Endometrial microvascular endothelial cells (primary cell): ENCODE measurements at regions not wholly inside any gene's neighbourhood (a gene's known extent, or its start where the extent isn't known, plus 50 kb on each side); places are given as distances from the start of the nearest gene placed in this dataset.

Experiments
- in situ Hi-C: cut with HindIII; loops from 2 replicates; pipeline ENCODE4 v1.10.0; 2017; ENCODE audit warnings: low sequenced_read_pairs, low pct_unique_long_range_greater_than_20kb; ENCODE audit errors: inconsistent ontology term

DNA sequence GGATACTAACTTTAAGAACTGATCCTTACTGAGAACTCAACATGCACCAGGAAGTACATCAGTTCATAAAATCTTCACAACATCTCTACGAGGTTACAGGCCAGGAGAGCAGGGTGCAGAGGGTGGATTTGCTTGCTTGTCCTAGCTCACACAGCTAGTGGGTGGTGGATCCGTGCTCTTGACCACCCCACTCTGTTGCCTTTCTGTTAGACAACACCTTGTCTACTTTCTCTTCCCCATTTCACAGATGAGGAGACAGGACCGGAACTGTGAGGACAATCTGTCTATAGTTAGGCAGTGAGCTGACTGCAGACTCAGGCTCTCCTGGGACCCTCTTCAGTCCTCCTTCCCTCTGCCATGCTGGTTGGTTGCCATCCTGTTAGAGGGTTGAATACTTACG is 221.7 kb upstream of the TLE3 start:
- in situ Hi-C loops = no loop called here

DNA sequence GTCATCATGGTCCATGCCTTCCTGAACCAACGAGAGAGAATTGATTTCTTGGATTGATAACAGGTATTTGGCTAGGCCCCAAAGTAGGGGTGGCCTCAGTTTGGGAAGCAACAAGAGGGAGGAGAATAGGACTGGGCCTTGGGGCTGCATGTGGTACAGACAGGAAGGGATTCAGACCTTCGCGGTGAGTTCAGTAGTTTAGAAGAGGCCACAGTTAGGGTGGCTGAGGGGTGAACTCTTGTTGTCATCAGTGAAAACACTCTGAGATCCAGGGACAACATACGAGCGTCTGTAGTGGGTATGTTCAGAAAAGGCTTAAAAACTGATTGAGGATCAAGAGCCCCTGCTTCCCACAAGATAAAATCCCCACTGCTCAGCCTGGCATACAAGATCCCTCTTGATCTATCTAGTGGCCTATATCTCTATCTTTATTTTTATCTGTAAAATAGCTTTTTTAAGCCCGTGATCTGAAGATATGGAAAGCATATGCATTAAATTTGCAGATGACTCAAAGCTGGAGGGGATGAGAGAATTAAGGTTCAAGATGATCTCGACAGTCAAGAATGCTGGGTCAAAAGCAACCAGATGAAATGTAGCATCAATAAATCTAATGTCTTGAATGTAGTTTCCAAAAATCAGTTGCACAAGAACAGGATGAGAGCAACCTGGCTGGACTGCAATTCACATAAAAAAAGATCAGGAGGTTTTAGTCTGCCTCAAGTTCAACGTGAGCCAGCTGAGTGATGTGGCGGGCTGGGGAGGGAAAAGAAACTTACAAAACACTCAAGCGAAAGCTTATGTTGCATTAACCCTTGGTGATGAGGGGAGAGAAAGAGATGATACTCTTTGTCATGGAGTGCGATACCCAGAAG is 221.1 kb upstream of the TLE3 start:
- in situ Hi-C loops = no loop called here

DNA sequence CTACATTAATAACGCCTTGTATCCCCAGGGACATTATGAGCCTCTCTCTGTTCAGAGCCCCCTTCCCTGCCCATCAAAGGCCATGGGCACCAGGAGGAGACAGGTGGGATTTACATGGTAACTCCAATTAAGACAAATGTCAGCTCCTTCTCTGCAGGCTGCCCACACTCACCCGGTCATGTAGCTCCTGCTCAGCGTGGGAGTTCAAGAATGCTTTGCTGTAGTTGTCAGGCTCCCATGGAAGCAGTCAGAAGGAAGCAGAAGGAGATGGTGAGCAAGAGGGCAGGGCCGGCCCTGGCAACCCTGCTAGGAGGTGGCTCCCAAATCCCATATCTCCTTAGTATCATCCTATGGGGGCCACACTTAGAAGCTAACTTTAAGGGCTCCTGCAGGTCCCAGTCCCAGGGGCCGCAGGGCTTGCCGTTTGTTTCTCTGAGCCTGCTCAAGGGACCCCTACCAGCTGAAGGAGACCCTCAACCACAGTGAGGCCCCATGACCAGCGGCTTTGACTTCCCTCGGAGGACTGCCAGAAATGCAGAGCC is 218.4 kb upstream of the TLE3 start:
- in situ Hi-C loops = no loop called here

DNA sequence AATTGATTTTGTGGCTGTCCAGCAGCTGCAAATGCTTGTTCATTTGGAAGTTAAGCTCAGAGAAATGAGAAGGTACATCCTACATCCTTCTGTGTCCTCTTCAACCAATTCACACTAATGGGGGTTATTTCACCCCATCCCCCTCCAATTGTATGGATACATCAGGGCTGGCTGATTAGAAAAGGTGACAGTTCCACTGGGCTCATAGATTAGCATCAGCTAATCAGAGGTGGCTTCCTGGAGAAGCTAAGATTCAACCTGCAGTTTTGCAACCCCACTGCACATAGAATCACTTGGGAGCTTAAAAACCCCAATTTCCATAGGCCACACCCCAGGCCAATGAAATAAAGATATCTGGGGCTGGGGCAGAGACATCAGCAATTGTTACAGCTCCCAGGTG is 217.7 kb upstream of the TLE3 start:
- in situ Hi-C loops = no loop called here

DNA sequence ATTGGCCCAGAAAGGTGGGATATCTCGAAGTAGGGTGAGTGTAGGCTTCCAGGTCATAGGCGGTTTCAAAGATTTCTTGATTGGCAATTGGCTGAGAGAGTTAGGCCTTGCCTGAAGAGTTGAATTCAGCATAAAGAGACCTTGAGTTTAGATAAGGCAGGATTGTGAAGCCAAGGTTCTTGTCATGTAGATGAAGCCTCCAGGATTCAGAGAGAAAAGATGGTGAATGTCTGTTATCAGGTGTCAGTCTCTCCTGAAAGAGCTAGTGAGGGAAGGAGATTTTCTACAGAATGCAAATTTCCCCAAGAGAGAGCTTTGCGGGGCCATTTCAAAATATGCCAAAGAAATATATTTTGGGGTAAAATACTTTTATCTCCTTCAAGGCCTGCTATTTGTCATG is 217.0 kb upstream of the TLE3 start:
- in situ Hi-C loops = no loop called here

DNA sequence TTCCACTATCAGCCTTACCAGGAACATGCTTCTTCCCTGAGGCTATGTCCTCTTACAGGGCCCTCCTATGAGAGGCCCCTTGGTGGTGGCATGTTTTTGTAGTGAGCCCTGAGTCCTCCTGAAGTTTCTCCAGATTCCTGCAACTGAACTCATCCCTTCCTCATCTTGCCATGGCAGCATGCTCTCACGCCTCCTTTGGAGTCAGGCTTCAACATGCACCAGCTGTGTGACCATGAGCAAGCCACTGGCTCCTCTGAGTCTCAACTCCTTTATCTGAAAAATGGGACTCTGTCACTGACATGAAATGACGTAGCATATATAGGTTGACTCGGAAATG is 216.3 kb upstream of the TLE3 start:
- in situ Hi-C loops = no loop called here

DNA sequence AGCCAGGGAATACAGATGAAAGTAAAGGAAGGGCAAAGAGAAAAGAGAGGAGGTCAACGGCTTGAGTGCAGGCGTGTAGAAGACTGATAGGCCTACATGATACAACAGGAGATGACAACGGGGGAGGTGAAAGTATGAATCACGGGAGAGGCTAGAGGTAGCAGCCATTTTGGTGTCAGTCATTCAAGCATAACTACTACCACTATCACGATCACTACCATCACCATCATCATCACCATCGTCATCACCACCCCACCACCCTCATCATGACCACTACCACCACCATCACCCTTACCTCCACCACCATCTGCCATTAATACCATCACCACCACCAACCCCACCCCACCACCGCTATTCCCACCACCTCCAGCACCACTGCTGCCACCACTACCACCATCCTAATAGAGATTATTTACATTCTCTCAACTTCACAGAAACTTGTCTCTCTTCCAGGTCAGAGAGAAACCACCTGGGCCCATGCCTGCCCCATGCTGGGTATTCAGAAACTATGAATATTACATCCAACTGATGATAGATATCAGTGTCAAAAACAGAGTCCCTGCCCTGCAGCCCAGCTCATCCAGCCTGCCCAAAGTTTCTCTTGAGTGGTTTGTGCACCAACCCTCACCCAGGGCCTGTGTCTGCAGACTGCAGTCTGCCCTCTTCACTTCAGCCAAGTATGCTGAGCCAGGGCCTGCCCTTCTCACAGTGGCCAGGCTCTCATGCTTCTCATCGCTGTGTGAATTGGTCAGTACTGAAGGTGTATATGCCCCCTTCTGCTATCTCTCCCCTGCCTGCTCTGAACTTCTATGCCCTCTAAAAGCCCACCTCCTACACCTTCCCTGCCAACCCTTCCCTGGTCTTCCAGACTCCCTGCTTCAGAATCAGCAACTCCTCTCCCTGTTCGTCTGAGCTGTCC is 215.6 kb upstream of the TLE3 start:
- in situ Hi-C loops = no loop called here

DNA sequence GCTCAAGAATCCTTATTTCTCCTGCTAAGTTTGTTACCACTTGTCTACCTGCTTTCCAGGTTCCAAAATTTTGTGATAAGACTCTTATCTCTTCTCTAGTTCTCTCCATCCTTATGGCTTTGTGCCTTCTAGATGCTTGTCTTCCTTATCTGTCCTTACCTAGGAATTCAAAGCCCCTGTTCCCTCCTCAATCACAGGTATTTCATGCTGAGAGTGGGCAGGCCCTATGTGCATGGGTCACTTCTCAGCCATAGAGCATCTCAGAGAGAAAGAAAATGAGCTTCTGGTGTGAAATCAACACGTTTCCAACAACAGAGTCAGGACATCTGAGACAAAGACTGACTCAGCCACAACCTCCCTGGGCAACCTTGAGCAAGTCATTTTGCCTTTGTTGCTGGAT is 214.1 kb upstream of the TLE3 start:
- in situ Hi-C loops = no loop called here

DNA sequence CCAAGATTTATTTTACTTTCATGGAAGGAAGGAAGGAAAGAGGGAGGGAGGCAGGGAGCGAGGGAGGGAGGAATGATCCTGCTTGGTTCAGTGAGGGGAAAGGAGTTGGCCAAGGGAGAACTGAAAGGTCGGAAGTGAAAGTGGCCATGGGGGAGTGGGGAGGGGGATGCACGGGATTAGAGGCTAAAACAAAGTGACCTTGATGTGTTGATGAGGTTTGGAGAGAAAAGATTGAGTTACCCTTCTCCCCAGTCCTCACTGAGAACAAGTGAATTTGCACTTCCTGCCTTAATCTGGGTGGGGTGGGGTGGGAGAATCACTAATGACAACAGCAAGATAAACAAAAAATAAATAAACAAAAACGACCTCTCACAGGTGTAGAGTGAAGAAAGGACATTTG is 212.0 kb upstream of the TLE3 start:
- in situ Hi-C loops = no loop called here

DNA sequence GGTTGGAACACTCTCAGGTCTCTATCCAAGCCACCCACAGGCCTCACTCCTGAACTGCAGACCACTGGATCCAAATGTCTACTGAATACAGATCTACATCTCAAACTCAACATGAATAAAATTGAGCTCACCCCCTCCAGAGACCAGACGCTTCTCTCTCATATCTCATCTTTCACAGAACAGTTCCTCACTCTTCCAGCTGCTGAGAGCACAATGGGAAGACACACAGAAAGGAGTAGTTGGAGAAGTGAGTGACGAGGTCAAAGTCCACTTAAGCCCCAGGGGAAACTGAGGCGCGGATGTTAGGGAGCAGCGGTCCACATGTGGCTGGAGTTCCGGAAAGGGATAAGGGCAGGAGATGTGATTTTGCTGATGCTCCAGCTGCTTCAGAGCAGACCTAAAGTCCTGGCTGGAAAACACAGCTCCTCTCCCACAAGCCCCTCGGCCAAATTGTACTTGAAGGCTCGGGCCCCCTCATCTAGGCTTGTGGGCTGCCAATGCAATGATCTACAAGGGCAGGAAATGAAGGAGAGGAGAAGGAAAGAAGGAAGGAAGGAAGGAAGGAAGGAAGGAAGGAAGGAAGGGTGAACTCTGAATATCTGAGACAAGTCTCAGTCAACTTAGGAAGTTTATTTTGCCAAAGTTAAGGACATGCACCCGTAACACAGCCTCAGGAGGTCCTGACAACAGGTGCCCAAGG is 211.2 kb upstream of the TLE3 start:
- in situ Hi-C loops = no loop called here

DNA sequence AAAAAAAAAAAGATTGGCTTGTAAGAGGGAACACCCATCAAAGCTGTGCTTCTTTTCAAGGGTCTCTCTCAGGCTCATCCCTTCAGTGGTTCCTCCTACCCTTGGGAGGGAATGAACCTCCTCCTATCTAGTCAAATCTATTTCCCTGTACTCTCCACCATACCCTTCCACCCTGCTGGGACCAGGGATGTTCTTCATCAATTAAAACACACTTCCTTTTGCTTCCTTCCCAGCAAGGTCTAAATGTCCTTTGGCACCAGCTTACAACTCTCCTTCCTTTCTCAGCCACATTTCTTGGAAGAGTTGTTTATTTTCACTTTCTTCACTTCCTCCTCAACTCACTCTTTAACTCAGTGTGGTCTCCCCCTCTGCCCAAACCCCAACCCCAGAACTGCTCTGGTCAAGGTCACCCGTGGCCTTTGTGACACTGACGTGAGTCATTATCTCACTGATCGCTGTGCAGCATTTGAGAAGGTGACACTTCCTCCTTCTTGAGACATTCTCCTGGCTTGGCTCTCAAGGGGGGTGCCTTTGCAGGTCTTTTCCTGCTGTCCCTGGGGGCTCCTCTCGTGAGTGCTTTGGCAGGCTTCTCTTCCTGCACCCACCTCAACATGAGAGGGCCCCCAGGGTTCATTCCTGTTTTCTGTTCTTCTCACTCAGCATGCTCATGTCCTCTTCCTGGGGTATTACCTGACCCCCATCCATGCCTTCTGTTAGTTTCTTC is 210.5 kb upstream of the TLE3 start:
- in situ Hi-C loops = no loop called here

DNA sequence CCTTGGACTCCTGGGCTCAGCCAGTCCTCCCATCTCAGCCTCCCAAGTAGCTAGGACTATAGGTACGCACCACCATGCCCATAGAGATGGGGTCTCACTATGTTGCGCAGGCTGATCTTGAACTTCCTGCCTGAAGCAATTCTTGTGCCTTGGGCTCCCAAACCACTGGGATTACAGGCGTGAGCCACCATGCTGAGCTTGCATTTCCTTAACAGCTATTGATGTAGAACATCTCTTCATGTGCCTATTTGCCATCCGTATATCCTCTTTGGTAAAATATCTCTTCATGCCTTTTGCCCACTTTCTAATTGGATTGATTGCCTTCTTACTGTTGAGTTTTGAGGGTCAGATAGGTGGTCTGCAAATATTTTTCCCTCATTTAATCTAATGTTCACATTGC is 208.9 kb upstream of the TLE3 start:
- in situ Hi-C loops = no loop called here

DNA sequence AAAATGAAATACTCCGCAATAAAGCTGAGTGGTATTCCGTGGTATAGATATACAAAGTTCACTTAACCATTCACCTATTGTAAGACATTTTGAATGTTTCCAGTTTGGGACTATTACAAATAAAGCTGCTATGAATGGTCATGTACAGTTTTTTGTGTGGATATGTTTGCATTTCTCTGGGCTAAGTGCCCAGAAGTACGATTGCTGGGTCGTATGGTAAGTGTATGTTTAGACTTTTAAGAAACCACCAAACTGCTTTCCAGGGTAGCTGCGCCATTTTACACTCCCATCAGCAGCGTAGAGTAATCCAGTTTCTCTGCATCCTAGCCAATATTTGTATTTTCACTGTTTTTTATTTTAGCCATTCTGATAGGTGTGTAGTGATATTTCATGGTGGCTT is 208.4 kb upstream of the TLE3 start:
- in situ Hi-C loops = no loop called here

DNA sequence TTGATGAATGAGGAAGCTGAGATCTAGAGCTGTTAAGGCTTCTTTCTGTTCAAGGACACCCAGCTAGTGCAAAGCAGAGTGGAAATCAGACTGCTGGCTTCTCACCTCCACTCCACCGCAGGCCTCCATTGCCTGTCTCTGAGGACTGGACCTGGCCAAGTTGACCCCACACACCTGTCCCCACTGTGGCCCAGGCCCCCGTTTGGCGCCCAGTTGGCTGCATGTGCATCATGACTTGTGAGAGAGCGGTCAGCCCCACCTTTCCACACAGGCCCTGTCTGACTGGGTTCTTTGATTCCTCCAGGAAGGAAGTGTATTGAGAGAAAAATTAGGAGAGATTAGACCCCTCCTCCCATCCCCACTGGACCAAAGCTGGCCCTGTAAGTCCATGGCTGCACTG is 206.3 kb upstream of the TLE3 start:
- in situ Hi-C loops = no loop called here

DNA sequence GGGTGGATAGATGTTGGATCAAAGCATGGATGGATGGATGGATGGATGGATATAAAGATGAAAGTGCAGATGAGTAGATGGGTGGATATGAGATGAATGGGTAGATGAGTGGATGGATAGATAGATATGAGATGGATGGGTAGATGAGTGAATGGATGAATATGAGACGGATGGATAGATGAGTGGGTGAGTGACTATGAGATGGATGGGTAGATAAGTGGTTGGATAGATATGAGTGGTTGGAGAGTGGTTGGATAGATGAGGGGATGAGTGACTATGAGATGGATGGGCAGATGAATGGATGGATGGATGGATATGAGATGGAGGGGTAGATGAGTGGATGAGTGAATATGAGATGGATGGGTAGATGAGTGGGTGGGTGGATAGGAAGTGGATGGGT is 204.6 kb upstream of the TLE3 start:
- in situ Hi-C loops = no loop called here

DNA sequence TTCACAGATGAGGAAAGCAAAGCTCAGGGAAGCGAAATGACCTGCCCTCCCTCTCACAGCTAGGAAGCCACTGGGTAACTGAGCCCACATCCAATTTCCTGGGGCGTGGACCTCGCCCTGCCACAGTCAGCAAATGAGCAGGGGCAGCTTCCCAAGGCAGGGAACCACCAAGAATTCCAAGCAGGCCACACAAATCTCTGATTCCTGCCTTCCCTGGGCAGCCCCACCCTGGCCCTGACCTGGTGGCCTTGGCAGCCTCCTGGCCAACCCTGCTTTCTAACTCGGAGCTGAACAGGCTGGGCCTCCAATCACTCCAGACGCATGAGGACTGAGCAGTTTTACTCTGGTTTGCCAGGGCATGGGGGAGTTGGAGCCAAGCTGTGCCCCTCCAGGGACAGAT is 203.7 kb upstream of the TLE3 start:
- in situ Hi-C loops = no loop called here

DNA sequence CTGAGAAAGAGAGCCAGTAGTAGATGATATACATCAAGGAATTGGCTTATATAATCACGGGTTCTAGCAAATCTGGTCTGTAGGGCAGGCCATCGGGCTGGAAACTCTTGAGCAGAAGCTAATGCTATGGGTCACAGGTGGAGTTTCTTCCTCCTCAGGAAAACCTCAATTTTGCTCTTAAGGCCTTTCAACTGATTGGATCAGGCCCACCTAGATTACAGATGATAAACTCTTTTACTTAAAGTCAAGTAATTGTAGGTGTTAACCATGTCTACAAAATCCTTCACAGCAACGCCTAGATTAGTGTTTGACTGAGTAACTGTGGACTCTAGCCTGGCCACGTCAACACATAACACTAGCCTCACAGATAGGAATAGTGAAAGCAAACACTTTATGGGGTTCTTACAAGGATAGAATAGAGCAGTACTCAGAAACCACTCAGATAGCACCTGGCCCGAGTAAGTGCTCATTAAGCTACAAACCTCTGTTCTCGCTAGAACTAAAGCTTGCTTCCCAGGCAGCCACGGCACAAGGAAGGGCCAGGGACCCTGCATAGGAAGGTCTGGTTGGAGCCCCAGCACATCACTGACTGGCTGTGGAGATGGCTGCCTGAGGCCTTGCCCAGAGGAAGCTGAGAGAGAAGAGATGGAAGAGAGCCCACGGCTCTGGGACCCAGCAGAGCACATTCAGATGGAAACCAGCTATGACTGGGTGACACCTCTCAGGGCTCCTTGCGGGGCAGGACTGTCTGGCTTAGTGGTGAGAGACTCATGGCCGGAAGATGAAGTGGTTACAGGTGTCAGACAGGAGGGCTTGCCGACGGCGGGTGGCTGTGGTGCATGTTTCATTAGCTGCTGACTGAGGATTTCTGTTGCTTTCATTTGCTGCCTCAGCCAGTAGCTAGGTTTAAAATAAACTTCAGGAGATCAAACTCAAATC is 202.5 kb upstream of the TLE3 start:
- in situ Hi-C loops = no loop called here
